AML-193 (cell line): ENCODE measurements at regions not wholly inside any gene's neighbourhood (a gene's known extent, or its start where the extent isn't known, plus 50 kb on each side); places are given as distances from the start of the nearest gene placed in this dataset.
"Not testable (repeated sequence)": the region's sequence is repeated elsewhere in the genome, so short reads cannot be mapped to it uniquely, and the experiment has no call there.

ENCODE experiments used
- DNase-seq, 2 experiments: peaks; one replicate each; lab custom pipeline; 2025; lab: John Stamatoyannopoulos, UW

DNA sequence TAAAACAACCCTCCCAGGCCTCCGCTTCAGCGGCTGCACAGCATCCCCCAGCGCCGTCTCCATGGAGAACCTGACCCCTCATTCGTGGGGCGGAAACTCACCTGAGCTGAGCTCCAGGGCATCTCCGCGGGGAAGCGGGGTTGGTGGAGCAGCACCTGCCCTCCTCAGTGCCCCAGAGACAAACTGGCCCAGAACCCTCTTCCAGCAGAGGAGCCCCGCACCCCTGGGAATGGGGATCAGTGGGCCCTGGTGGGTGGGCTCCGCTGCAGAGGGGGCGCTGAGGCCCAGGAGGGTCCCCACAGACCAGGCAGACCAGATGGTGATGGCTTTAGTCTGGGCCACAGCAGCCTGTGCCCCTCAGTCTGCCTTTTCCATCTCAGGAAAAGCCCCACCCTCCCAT, 261.2 kb downstream of the ADGRD1 start:
- DNase-seq: not testable (repeated sequence)

GRCh38 chr12:131216587-131216986, 262.9 kb downstream of the ADGRD1 start:
- DNase-seq: not testable (repeated sequence)

GRCh38 chr12:131217024-131217586, 263.4 kb downstream of the ADGRD1 start:
- DNase-seq: no peak

- DNase-seq: no peak
These were observed 264.6 kb downstream of the ADGRD1 start for GRCh38 chr12:131218026-131218922.

DNA sequence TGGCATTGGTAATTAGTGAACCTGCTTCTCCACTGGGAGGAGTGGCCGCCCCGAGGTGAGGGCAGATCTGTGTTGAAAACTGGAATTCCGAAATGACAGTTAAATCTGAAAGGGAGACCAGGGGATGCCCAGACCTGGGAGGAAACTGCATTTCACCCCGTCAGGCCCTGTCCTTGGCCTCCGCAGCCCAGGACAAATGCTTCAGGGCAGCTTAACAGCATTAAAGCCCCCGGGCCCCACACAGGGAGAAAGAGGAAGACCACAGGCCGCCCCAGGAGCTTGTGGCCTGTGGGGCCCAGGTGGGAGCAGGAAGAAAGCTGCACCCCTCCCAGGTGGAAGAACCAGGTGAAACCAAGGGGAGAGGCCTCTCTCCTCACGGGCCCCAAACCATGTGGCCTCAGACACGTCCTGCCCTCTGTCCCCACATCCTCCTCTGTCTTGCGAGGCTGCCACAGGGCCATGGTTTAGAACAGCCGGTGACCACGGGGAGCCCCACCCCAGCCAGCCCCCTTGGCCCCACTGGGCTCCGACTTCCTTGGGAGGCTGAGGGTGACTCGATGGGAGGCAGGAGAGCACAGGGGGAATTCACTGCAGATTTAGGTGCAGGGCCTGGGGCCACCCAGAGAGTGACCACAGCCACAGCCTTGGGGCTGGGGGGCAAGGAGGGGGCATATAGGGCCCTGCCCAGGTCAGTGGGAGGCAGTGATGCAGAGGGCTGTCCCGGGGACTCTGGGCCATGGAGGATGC, 265.4 kb downstream of the ADGRD1 start:
- DNase-seq: no peak

DNA sequence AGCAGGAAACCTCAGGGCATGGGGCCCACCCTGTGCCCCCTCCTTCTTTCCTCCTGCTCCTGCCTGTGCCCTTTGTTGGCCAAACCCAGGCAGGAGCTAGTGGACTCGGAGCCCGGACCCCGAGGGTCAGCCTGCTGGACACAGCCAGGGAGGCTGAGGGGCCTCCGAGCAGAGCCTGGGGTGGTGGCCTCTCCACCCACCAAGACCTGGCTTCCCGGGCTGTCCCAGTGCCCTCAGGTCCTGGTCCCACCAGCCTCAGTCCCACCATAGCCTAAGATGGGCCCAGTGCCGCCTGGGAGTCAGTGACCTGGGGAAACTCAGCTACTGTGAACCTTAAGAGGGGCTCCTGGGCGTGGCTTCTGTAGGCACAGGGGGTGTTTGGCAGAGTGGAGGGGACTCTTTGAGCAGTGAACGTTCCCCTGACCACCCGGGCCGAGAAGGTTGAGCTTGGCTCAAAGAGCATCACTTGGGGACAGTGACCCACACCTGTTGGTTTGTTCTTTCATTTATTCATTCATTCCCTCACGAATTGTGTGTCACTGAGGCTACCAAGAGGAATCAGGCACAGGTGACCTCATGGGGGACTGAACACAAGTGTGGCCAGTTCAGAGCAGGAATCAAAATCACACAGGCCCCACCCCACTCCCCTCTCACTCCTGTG, 266.1 kb downstream of the ADGRD1 start:
- DNase-seq: no peak

GRCh38 chr12:131220331-131220685, 266.6 kb downstream of the ADGRD1 start:
- DNase-seq: no peak

- DNase-seq: no peak
These were observed 267.6 kb downstream of the ADGRD1 start for GRCh38 chr12:131221061-131221956.

DNA sequence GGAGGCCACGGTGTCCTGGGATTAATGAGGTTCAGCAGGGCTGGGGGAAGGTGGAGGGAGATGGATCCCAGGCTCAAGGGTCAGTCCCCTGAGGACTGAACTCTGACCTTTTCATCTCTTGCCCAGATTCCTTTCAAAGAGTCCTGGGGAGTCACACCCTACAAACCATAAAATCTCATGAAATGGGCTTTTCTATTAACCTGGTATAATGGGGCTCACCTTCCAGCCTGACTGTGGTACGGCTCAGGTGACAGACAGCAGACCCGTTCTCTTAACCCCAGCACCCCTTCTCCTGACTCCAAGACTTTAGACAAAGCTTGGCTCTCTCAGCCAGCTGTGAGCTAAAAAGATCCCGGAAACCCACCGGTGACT, 268.2 kb downstream of the ADGRD1 start:
- no peak for DNase-seq

DNA sequence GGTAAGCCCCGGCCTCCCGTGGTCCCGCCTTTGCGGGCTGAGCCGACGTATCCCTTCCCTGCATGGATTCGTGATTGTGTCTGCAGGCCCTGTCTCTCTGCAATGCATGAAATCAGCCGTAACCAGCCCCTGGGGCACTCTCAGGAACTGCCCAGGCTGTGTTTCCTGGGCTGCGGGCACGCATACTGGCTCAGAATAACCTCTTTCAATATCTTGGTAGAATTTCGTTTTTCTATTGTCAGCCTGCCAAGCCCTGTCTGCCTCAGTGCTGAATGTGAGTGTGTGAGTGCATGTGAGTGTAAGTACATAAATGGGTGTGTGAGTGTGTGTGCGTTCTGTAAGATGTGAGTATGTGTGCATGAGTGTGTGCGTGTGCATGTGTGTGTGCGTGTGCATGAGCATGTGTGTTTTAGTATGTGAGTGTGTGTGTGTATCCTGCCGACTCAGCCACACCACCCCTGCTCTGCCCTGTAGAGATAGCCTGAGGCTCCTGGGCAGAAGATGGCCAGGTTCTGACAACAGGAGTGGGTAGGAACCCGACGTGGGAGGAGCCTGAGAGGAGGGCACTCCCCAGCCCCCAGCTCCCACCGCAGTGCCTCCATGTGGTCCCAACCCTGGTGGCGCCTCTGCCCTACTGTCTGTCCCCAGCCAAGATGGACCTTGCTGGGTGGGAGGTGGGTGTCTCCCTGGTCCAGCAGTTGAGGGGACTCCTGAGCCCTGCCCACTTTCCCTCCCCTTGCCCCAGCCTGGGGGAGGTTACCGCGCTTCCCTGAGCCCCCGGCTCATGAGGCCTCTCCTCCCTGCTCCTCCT, 268.8 kb downstream of the ADGRD1 start:
- DNase-seq: no peak

GRCh38 chr12:131223171-131223761, 269.6 kb downstream of the ADGRD1 start:
- DNase-seq: no peak

- DNase-seq: no peak
These were observed 270.1 kb downstream of the ADGRD1 start for GRCh38 chr12:131223791-131224225.

DNA sequence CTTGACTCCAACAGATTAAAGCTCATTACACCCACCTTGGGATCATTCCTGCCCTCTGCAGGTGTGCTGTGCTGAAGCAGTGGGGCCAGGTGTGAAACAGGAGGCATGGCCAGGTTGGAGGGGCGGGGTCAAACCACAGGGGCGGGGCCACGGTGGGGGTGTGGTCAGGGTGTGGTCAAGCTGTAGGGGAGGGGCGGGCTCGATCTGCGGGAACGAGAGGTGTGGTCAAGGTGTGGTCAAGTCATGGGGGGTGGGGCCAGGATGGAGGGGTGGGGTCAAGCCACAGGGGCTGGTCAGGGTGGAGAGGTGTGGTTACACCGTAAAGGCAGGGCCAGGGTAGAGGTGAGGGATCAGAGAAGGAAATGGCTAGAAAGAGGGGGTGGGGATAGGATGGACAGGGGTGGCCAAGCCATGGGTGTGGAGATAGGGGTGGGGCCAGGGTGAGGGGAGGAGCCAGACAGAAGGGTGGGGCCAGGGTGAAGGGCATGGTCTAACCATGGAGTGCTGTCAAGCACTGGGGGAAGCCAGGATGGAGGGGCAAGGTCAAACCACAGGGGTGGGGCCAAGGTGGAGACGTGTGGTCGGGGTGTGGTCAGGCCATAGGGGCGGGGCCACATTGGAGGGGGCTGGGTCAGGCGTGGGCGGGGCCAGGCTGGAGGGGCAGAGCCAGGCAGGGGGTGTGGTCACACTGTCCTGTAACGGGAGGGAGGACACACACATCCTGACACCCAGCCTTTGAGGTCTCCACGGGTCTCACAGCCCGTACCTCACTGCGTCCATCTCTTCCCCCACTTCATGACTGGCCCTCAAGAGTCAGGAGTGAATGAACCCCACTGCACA, 270.7 kb downstream of the ADGRD1 start:
- DNase-seq: not testable (repeated sequence)

- DNase-seq: not testable (repeated sequence)
These were observed 271.3 kb downstream of the ADGRD1 start for GRCh38 chr12:131225066-131225380.

GRCh38 chr12:131226345-131227265, 272.9 kb downstream of the ADGRD1 start:
- no peak for DNase-seq

DNA sequence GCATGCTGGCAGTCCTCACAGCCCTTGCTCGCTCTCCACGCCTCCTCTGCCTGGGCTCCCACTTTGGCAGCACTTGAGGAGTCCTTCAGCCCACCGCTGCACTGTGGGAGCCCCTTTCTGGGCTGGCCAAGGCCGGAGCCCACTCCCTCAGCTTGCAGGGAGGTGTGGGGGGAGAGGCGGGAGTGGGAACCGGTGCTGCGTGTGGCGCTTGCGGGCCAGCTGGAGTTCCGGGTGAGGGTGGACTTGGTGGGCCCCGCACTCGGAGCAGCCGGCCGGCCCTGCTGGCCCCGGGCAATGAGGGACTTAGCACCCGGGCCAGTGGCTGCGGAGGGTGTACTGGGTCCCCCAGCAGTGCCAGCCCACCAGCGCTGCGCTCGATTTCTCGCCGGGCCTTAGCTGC, 273.9 kb downstream of the ADGRD1 start:
- not testable (repeated sequence) for DNase-seq

DNA sequence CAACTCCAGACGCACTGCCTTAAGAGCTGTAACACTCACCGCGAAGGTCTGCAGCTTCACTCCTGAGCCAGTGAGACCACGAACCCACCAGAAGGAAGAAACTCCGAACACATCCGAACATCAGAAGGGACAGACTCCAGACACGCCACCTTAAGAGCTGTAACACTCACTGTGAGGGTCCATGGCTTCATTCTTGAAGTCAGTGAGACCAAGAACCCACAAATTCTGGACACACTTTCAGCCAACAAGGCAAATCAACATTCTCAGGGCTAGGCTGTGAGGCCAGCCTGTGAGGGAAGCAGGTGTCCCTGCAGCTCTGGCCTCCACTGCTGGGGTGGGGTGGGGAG, 275.3 kb downstream of the ADGRD1 start:
- DNase-seq: not testable (repeated sequence)
